Caco-2 (cell line): ENCODE measurements at regions not wholly inside any gene's neighbourhood (a gene's known extent, or its start where the extent isn't known, plus 50 kb on each side); places are given as distances from the start of the nearest gene placed in this dataset.

ENCODE experiments used
- BruUV-seq: library from RNA; stranded (reverse); fragments of 400-500 nt; replicated peaks from 2 replicates; lab custom pipeline; 2021; lab: Mats Ljungman, UMichigan
- CTCF ChIA-PET: fragments of 300-600 bp; sonication (Branson Sonifier 250); formaldehyde crosslinking; loops from one replicate; lab custom pipeline; 2022; ENCODE audit warnings: antibody characterized with exemption; lab: Charles Lee
- POLR2A ChIA-PET: fragments of 300-600 bp; sonication (Branson Sonifier 250); formaldehyde crosslinking; loops from one replicate; lab custom pipeline; 2022; ENCODE audit warnings: antibody characterized with exemption; lab: Charles Lee
- DNase-seq, 2 experiments: peaks; one replicate each; pipeline versions ENCODE4 v3.0.0 to v3.0.0-alpha.2; 2020 to 2022
- H3K27me3 ChIP-seq: replicated peaks from 2 replicates; pipeline ENCODE4 v1.6.0; 2011; ENCODE audit warnings: low read length; ENCODE audit not compliant: control insufficient read depth, insufficient read depth
- H3K36me3 ChIP-seq: 2 replicates; pipeline ENCODE4 v1.5.1; 2011; ENCODE audit warnings: low read length; ENCODE audit not compliant: control insufficient read depth, insufficient read depth
- H3K4me1 ChIP-seq: fragments of 250-450 bp; sonication (Bioruptor Pico); 2 replicates; pipeline ENCODE4 v1.5.1; 2020; ENCODE audit warnings: mild to moderate bottlenecking
- H3K4me3 ChIP-seq: 2 replicates; pipeline ENCODE4 v1.5.1; 2011; ENCODE audit warnings: low read depth, mild to moderate bottlenecking, control low read depth, low read length
- H3K9me3 ChIP-seq: fragments of 250-450 bp; sonication (Bioruptor Pico); 2 replicates; pipeline ENCODE4 v1.5.1; 2020; ENCODE audit warnings: mild to moderate bottlenecking, moderate library complexity
- H3K27ac Mint-ChIP-seq: one replicate; pipeline ENCODE4 v1.8.0; 2022; ENCODE audit warnings: mixed read lengths; ENCODE audit not compliant: unreplicated experiment
- H3K27me3 Mint-ChIP-seq: one replicate; pipeline ENCODE4 v1.8.0; 2022; ENCODE audit warnings: mixed read lengths; ENCODE audit not compliant: insufficient read depth, unreplicated experiment
- H3K36me3 Mint-ChIP-seq: one replicate; pipeline ENCODE4 v1.8.0; 2022; ENCODE audit warnings: mild to moderate bottlenecking, mixed read lengths; ENCODE audit not compliant: insufficient read depth, unreplicated experiment
- H3K4me1 Mint-ChIP-seq: one replicate; pipeline ENCODE4 v1.8.0; 2022; ENCODE audit warnings: low read depth, mixed read lengths; ENCODE audit not compliant: unreplicated experiment
- H3K4me3 Mint-ChIP-seq: one replicate; pipeline ENCODE4 v1.8.0; 2022; ENCODE audit warnings: mild to moderate bottlenecking, moderate library complexity, mixed read lengths; ENCODE audit not compliant: unreplicated experiment
- H3K9me3 Mint-ChIP-seq: one replicate; pipeline ENCODE4 v1.8.0; 2022; ENCODE audit warnings: mixed read lengths; ENCODE audit not compliant: unreplicated experiment
- intact Hi-C: fragments of 100-400 bp; cut with micrococcal nuclease; formaldehyde crosslinking; loops from one replicate; pipeline ENCODE4 v1.10.0; 2022; ENCODE audit not compliant: unreplicated experiment
- TF ChIP-seq, protein P1 (sequence below), 2 experiments: fragments of 200-600 bp in 1 of 2; IDR thresholded peaks; 1 replicate in 1 of 2; 2 replicates in 1 of 2; pipeline versions ENCODE4 v1.5.1 to v1.8.0; 2011 to 2022; ENCODE audit warnings: antibody characterized with exemption in 1 of 2, control low read depth in 1 of 2, inconsistent platforms in 1 of 2, low read depth in 1 of 2, low read length in 1 of 2, mild to moderate bottlenecking in 1 of 2, moderate library complexity in 1 of 2; ENCODE audit not compliant: insufficient read depth in 1 of 2, severe bottlenecking in 1 of 2, unreplicated experiment in 1 of 2

GRCh38 chr9:115514454-115514853, 396.5 kb upstream of the TNC start:
- no peaks in the 10 kb centered on the region for H3K4me1 ChIP-seq
- H3K9me3 Mint-ChIP-seq, result no peaks in the 10 kb centered on the region
- POLR2A ChIA-PET, result no interaction called here
- peaks cover 4% of the 10 kb centered on the region for H3K27me3 Mint-ChIP-seq
- H3K4me3 Mint-ChIP-seq, result no peak overlapping the region
- no peaks in the 10 kb centered on the region for H3K36me3 Mint-ChIP-seq
- no peaks in the 10 kb centered on the region for H3K36me3 ChIP-seq
- no peak for DNase-seq
- H3K9me3 ChIP-seq, result no peaks in the 10 kb centered on the region
- no peak overlapping the region for H3K4me3 ChIP-seq
- no peaks in the 10 kb centered on the region for H3K4me1 Mint-ChIP-seq
- BruUV-seq, result no TSS peak
- H3K27me3 ChIP-seq, result no peaks in the 10 kb centered on the region
- CTCF ChIA-PET, result no interaction called here
- no peak overlapping the region for H3K27ac Mint-ChIP-seq
- intact Hi-C loops, result no loop called here
- TF ChIP-seq, protein P1, sequence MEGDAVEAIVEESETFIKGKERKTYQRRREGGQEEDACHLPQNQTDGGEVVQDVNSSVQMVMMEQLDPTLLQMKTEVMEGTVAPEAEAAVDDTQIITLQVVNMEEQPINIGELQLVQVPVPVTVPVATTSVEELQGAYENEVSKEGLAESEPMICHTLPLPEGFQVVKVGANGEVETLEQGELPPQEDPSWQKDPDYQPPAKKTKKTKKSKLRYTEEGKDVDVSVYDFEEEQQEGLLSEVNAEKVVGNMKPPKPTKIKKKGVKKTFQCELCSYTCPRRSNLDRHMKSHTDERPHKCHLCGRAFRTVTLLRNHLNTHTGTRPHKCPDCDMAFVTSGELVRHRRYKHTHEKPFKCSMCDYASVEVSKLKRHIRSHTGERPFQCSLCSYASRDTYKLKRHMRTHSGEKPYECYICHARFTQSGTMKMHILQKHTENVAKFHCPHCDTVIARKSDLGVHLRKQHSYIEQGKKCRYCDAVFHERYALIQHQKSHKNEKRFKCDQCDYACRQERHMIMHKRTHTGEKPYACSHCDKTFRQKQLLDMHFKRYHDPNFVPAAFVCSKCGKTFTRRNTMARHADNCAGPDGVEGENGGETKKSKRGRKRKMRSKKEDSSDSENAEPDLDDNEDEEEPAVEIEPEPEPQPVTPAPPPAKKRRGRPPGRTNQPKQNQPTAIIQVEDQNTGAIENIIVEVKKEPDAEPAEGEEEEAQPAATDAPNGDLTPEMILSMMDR (IDR thresholded peaks at IDR 0.05; ENCODE audit: insufficient read depth in 1 of 2, low read depth in 1 of 2, low read length in 1 of 2, severe bottlenecking in 1 of 2, unreplicated experiment in 1 of 2), result no peak

GRCh38 chr9:115517335-115518075, 399.5 kb upstream of the TNC start:
- no TSS peak for BruUV-seq
- no peaks in the 10 kb centered on the region for H3K9me3 ChIP-seq
- H3K4me1 Mint-ChIP-seq, result no peaks in the 10 kb centered on the region
- CTCF ChIA-PET, result no interaction called here
- H3K4me3 ChIP-seq, result no peak overlapping the region
- no peaks in the 10 kb centered on the region for H3K27me3 ChIP-seq
- H3K27me3 Mint-ChIP-seq, result peaks cover 9% of the 10 kb centered on the region
- H3K4me1 ChIP-seq, result no peaks in the 10 kb centered on the region
- TF ChIP-seq, protein P1 (IDR thresholded peaks at IDR 0.05; ENCODE audit: insufficient read depth in 1 of 2, low read depth in 1 of 2, low read length in 1 of 2, severe bottlenecking in 1 of 2, unreplicated experiment in 1 of 2), result no peak
- POLR2A ChIA-PET, result no interaction called here
- no peaks in the 10 kb centered on the region for H3K36me3 ChIP-seq
- H3K36me3 Mint-ChIP-seq, result no peaks in the 10 kb centered on the region
- intact Hi-C loops, result no loop called here
- H3K27ac Mint-ChIP-seq, result no peak overlapping the region
- H3K9me3 Mint-ChIP-seq, result no peaks in the 10 kb centered on the region
- H3K4me3 Mint-ChIP-seq, result no peak overlapping the region
- no peak for DNase-seq

- no peaks in the 10 kb centered on the region for H3K36me3 ChIP-seq
- H3K27me3 ChIP-seq, result no peaks in the 10 kb centered on the region
- Mint-ChIP-seq H3K27me3 (peaks cover 9% of the 10 kb centered on the region), H3K36me3 (no peaks in the 10 kb centered on the region), H3K9me3 (no peaks in the 10 kb centered on the region), H3K4me3 (no peak overlapping the region), H3K4me1 (no peaks in the 10 kb centered on the region), H3K27ac (no peak overlapping the region)
- TF ChIP-seq, protein P1 (IDR thresholded peaks at IDR 0.05; ENCODE audit: insufficient read depth in 1 of 2, low read depth in 1 of 2, low read length in 1 of 2, severe bottlenecking in 1 of 2, unreplicated experiment in 1 of 2), result no peak
- CTCF ChIA-PET, result no interaction called here
- POLR2A ChIA-PET, result no interaction called here
- no peaks in the 10 kb centered on the region for H3K9me3 ChIP-seq
- intact Hi-C loops, result loop anchor here (5.0 to 10.0 kb wide), 2 partner anchors 716 to 858 kb away; partner anchors contain the start of gene TNFSF15
- no peak overlapping the region for H3K4me3 ChIP-seq
- no peak for DNase-seq
- no peaks in the 10 kb centered on the region; the same call in 1 of the 2 replicates for H3K4me1 ChIP-seq
- no TSS peak for BruUV-seq
Measured at GRCh38 chr9:115520646-115521045, 402.7 kb upstream of the TNC start.
